Liver (tissue), 8 donors: ENCODE measurements at regions not wholly inside any gene's neighbourhood (a gene's known extent, or its start where the extent isn't known, plus 50 kb on each side); places are given as distances from the start of the nearest gene placed in this dataset.

ENCODE experiments used
- DNase-seq: peaks from one replicate; pipeline ENCODE4 v3.0.0-alpha.2; 2017; ENCODE audit warnings: low spot score
- H3K27ac ChIP-seq, 2 donors: one replicate each; pipeline ENCODE4 v1.7.0; 2013; ENCODE audit warnings: inconsistent platforms in 2 of 2, low read length in 2 of 2, control low read depth in 1 of 2, low read depth in 1 of 2, mild to moderate bottlenecking in 1 of 2
- H3K27me3 ChIP-seq, 4 donors: one replicate each; pipeline versions ENCODE4 v1.6.1 to v1.7.0; 2013; ENCODE audit warnings: low read length in 3 of 4, inconsistent platforms in 1 of 4, mild to moderate bottlenecking in 1 of 4, moderate library complexity in 1 of 4; ENCODE audit not compliant: control insufficient read depth in 4 of 4, insufficient read depth in 4 of 4
- H3K36me3 ChIP-seq, 4 donors: one replicate each; pipeline versions ENCODE4 v1.6.1 to v1.7.0; 2013; ENCODE audit warnings: low read length in 3 of 4, mild to moderate bottlenecking in 3 of 4, low read depth in 1 of 4, moderate library complexity in 1 of 4; ENCODE audit not compliant: control insufficient read depth in 4 of 4, insufficient read depth in 3 of 4
- H3K4me1 ChIP-seq, 4 donors: one replicate each; pipeline versions ENCODE4 v1.6.1 to v1.7.0; 2013; ENCODE audit warnings: low read length in 3 of 4, mild to moderate bottlenecking in 3 of 4, moderate library complexity in 1 of 4; ENCODE audit not compliant: control insufficient read depth in 4 of 4, insufficient read depth in 4 of 4
- H3K4me3 ChIP-seq, 3 donors: one replicate each; pipeline versions ENCODE4 v1.6.1 to v1.7.0; 2013; ENCODE audit warnings: low read length in 3 of 3, control low read depth in 1 of 3, low read depth in 1 of 3, mild to moderate bottlenecking in 1 of 3
- H3K9ac ChIP-seq, 2 donors: one replicate each; pipeline ENCODE4 v1.7.0; 2013; ENCODE audit warnings: low read length in 2 of 2, mild to moderate bottlenecking in 2 of 2, moderate library complexity in 2 of 2, control low read depth in 1 of 2, low read depth in 1 of 2
- H3K9me3 ChIP-seq, 4 donors: one replicate each; pipeline versions ENCODE4 v1.6.1 to v1.7.0; 2013; ENCODE audit warnings: low read length in 3 of 4; ENCODE audit not compliant: control insufficient read depth in 4 of 4
- ATF3 ChIP-seq: IDR thresholded peaks from 2 replicates; pipeline ENCODE4 v1.6.1; 2016; ENCODE audit warnings: antibody characterized with exemption
- CTCF ChIP-seq: fragments of 150-350 bp; IDR thresholded peaks from 2 replicates; pipeline ENCODE4 v1.5.1; 2017; ENCODE audit warnings: improper control_type of control experiment, low read depth, low read length; ENCODE audit not compliant: missing input control
- EGR1 ChIP-seq, 2 donors: IDR thresholded peaks; 2 replicates each; pipeline ENCODE4 v1.6.1; 2016 to 2018; ENCODE audit warnings: antibody characterized with exemption in 2 of 2, low read depth in 2 of 2
- GABPA ChIP-seq, 2 donors: IDR thresholded peaks in 1 of 2; conservative IDR thresholded peaks in 1 of 2; 2 replicates each; pipeline ENCODE4 v1.6.1; 2016; ENCODE audit warnings: antibody characterized with exemption in 2 of 2, mild to moderate bottlenecking in 1 of 2, moderate library complexity in 1 of 2
- HNF4A ChIP-seq, 2 donors: conservative IDR thresholded peaks; 2 replicates each; pipeline ENCODE4 v1.6.1; 2016; ENCODE audit warnings: antibody characterized with exemption in 2 of 2, mild to moderate bottlenecking in 2 of 2
- HNF4G ChIP-seq: IDR thresholded peaks from 2 replicates; pipeline ENCODE4 v1.6.1; 2016; ENCODE audit warnings: antibody characterized with exemption
- JUND ChIP-seq, 2 donors: IDR thresholded peaks; 2 replicates each; pipeline ENCODE4 v1.6.1; 2016; ENCODE audit warnings: antibody characterized with exemption in 2 of 2
- MAX ChIP-seq: IDR thresholded peaks from 2 replicates; pipeline ENCODE4 v1.6.1; 2016; ENCODE audit warnings: antibody characterized with exemption
- NR2F2 ChIP-seq: IDR thresholded peaks from 2 replicates; pipeline ENCODE4 v1.6.1; 2016; ENCODE audit warnings: antibody characterized with exemption
- RAD21 ChIP-seq, 2 donors: IDR thresholded peaks; 2 replicates each; pipeline ENCODE4 v1.6.1; 2016; ENCODE audit warnings: antibody characterized with exemption in 2 of 2, mild to moderate bottlenecking in 2 of 2
- REST ChIP-seq: IDR thresholded peaks from 2 replicates; pipeline ENCODE4 v1.6.1; 2016; ENCODE audit warnings: antibody characterized with exemption, mild to moderate bottlenecking
- RXRA ChIP-seq, 2 donors: IDR thresholded peaks; 2 replicates each; pipeline ENCODE4 v1.6.1; 2017 to 2018; ENCODE audit warnings: antibody characterized with exemption in 2 of 2, mild to moderate bottlenecking in 1 of 2
- SP1 ChIP-seq: IDR thresholded peaks from 2 replicates; pipeline ENCODE4 v1.6.1; 2018; ENCODE audit warnings: antibody characterized with exemption, mild to moderate bottlenecking
- TAF1 ChIP-seq: conservative IDR thresholded peaks from 2 replicates; pipeline ENCODE4 v1.6.1; 2016; ENCODE audit warnings: antibody characterized with exemption, mild to moderate bottlenecking
- YY1 ChIP-seq: IDR thresholded peaks from 2 replicates; pipeline ENCODE4 v1.6.1; 2016; ENCODE audit warnings: antibody characterized with exemption, mild to moderate bottlenecking
- ZBTB33 ChIP-seq: IDR thresholded peaks from 2 replicates; pipeline ENCODE4 v1.6.1; 2016; ENCODE audit warnings: antibody characterized with exemption
- WGBS: extraction: QIAGEN DNeasy Blood & Tissue Kit; methylation state at CpG from one replicate; pipeline ENCODE4 v1.1.7; 2013; 5-methylcytosine and 5-hydroxymethylcytosine counted together
- donor health status: healthy.
- donor health status: healthy.
- donor health status: healthy.
- donor health status: healthy.
- donor health status: healthy.

- no peak for TF ChIP-seq REST
- no peak for TF ChIP-seq EGR1 (IDR thresholded peaks at IDR 0.05; ENCODE audit: low read depth in 2 of 2)
- no peak for TF ChIP-seq GABPA (IDR thresholded peaks at IDR 0.05 in 1 of 2, conservative IDR thresholded peaks at IDR 0.05 in 1 of 2)
- no peak for TF ChIP-seq HNF4G
These were observed 325.4 kb upstream of the AGTR1 start (continued) for GRCh38 chr3:148372206-148372875.

- Histone ChIP-seq H3K27me3 (no peaks in the 10 kb centered on the region), H3K9me3 (no peaks in the 10 kb centered on the region), H3K4me1 (no peaks in the 10 kb centered on the region), H3K36me3 (no peaks in the 10 kb centered on the region), H3K27ac (no peak overlapping the region), H3K4me3 (no peak overlapping the region), H3K9ac (no peak overlapping the region)
- no peak for TF ChIP-seq RAD21 (IDR thresholded peaks at IDR 0.05)
- TF ChIP-seq NR2F2, result no peak
- no peak for TF ChIP-seq ATF3
- no peak for TF ChIP-seq ZBTB33
- TF ChIP-seq RXRA (IDR thresholded peaks at IDR 0.05), result no peak
- TF ChIP-seq TAF1, result no peak
- no peak for TF ChIP-seq GABPA (IDR thresholded peaks at IDR 0.05 in 1 of 2, conservative IDR thresholded peaks at IDR 0.05 in 1 of 2)
- TF ChIP-seq CTCF, result no peak
- DNase-seq, result no peak
These were observed 323.7 kb upstream of the AGTR1 start for GRCh38 chr3:148373961-148374360.

GRCh38 chr3:148379763-148380382, 317.8 kb upstream of the AGTR1 start:
- 66% methylated on average over 4 of the region's 4 CpGs for WGBS
- Histone ChIP-seq H3K27me3 (peaks cover 0 to 2% (median 0%) of the 10 kb centered on the region in 4 donors), H3K9me3 (no peaks in the 10 kb centered on the region), H3K27ac (no peak overlapping the region), H3K9ac (no peak overlapping the region), H3K4me3 (no peak overlapping the region), H3K36me3 (no peaks in the 10 kb centered on the region), H3K4me1 (no peaks in the 10 kb centered on the region)
- no peak for DNase-seq
- no peak for TF ChIP-seq ATF3
- no peak for TF ChIP-seq SP1
- TF ChIP-seq MAX, result no peak
- no peak for TF ChIP-seq TAF1
- no peak for TF ChIP-seq YY1
- TF ChIP-seq JUND (IDR thresholded peaks at IDR 0.05), result no peak
- TF ChIP-seq EGR1 (IDR thresholded peaks at IDR 0.05; ENCODE audit: low read depth in 2 of 2), result no peak
- peak; percentile 49 for TF ChIP-seq CTCF
- no peak for TF ChIP-seq GABPA (IDR thresholded peaks at IDR 0.05 in 1 of 2, conservative IDR thresholded peaks at IDR 0.05 in 1 of 2)
- peak in 1 of 2 donors; percentile 26 for TF ChIP-seq HNF4A (conservative IDR thresholded peaks at IDR 0.05)
